Pulmonary artery endothelial cell (primary cell): ENCODE measurements at regions not wholly inside any gene's neighbourhood (a gene's known extent, or its start where the extent isn't known, plus 50 kb on each side); places are given as distances from the start of the nearest gene placed in this dataset.

Source experiments
- DNase-seq: peaks from one replicate; pipeline ENCODE4 v3.0.0-alpha.2; 2011; ENCODE audit warnings: low read depth, low spot score

GRCh38 chr11:13220148-13220547 lies 57.4 kb upstream of the BMAL1 start:
- no peak for DNase-seq

- DNase-seq, result no peak
Observed at GRCh38 chr11:13221722-13222121, 55.9 kb upstream of the BMAL1 start.

GRCh38 chr11:13222285-13222684 lies 55.3 kb upstream of the BMAL1 start:
- no peak for DNase-seq

GRCh38 chr11:13223112-13223511 lies 54.5 kb upstream of the BMAL1 start:
- no peak for DNase-seq

- no peak for DNase-seq
Observed at GRCh38 chr11:13224324-13224723, 53.3 kb upstream of the BMAL1 start.

- DNase-seq, result no peak
Observed at GRCh38 chr11:13225038-13226001, 52.3 kb upstream of the BMAL1 start.

GRCh38 chr11:13227676-13228255 lies 49.8 kb upstream of the BMAL1 start:
- DNase-seq, result no peak
